ENCODE measurements at regions not wholly inside any gene's neighbourhood (a gene's known extent, or its start where the extent isn't known, plus 50 kb on each side); places are given as distances from the start of the nearest gene placed in this dataset.

- DNase-seq (ENCODE audit: low read depth), result peak; percentile 51
Observed at GRCh38 chr15:91521996-91522395, 331.5 kb upstream of the SLCO3A1 start.

GRCh38 chr15:91522605-91523332, 330.7 kb upstream of the SLCO3A1 start:
- no peak for DNase-seq (ENCODE audit: low read depth)

GRCh38 chr15:91523596-91523995, 329.9 kb upstream of the SLCO3A1 start:
- DNase-seq (ENCODE audit: low read depth), result no peak

GRCh38 chr15:91524534-91524933, 329.0 kb upstream of the SLCO3A1 start:
- DNase-seq (ENCODE audit: low read depth), result no peak

GRCh38 chr15:91525751-91526150, 327.8 kb upstream of the SLCO3A1 start:
- DNase-seq (ENCODE audit: low read depth), result no peak

- DNase-seq (ENCODE audit: low read depth), result no peak
Observed at GRCh38 chr15:91526424-91526823, 327.1 kb upstream of the SLCO3A1 start.

GRCh38 chr15:91528801-91529200, 324.7 kb upstream of the SLCO3A1 start:
- no peak for DNase-seq (ENCODE audit: low read depth)

GRCh38 chr15:91529534-91529933, 324.0 kb upstream of the SLCO3A1 start:
- DNase-seq (ENCODE audit: low read depth), result no peak

GRCh38 chr15:91530279-91530678, 323.2 kb upstream of the SLCO3A1 start:
- DNase-seq (ENCODE audit: low read depth), result no peak

- DNase-seq (ENCODE audit: low read depth), result no peak
Observed at GRCh38 chr15:91530956-91531582, 322.4 kb upstream of the SLCO3A1 start.

GRCh38 chr15:91534235-91534634, 319.3 kb upstream of the SLCO3A1 start:
- no peak for DNase-seq (ENCODE audit: low read depth)

GRCh38 chr15:91534976-91535375, 318.5 kb upstream of the SLCO3A1 start:
- DNase-seq (ENCODE audit: low read depth), result no peak

GRCh38 chr15:91535856-91536500, 317.5 kb upstream of the SLCO3A1 start:
- no peak for DNase-seq (ENCODE audit: low read depth)

GRCh38 chr15:91537856-91538255, 315.7 kb upstream of the SLCO3A1 start:
- DNase-seq (ENCODE audit: low read depth), result no peak

GRCh38 chr15:91538782-91539181, 314.7 kb upstream of the SLCO3A1 start:
- DNase-seq (ENCODE audit: low read depth), result no peak

GRCh38 chr15:91541286-91541685, 312.2 kb upstream of the SLCO3A1 start:
- no peak for DNase-seq (ENCODE audit: low read depth)

GRCh38 chr15:91542226-91542625, 311.3 kb upstream of the SLCO3A1 start:
- no peak for DNase-seq (ENCODE audit: low read depth)

GRCh38 chr15:91547356-91547755, 306.2 kb upstream of the SLCO3A1 start:
- no peak for DNase-seq (ENCODE audit: low read depth)

- DNase-seq (ENCODE audit: low read depth), result no peak
Observed at GRCh38 chr15:91548549-91548948, 305.0 kb upstream of the SLCO3A1 start.

GRCh38 chr15:91549581-91549980, 303.9 kb upstream of the SLCO3A1 start:
- no peak for DNase-seq (ENCODE audit: low read depth)

- DNase-seq (ENCODE audit: low read depth), result no peak
Observed at GRCh38 chr15:91552555-91552954, 301.0 kb upstream of the SLCO3A1 start.

- no peak for DNase-seq (ENCODE audit: low read depth)
Observed at GRCh38 chr15:91553196-91553854, 300.2 kb upstream of the SLCO3A1 start.

- no peak for DNase-seq (ENCODE audit: low read depth)
Observed at GRCh38 chr15:91555312-91555711, 298.2 kb upstream of the SLCO3A1 start.
